Ectodermal cell (in vitro differentiated cells): ENCODE measurements at regions not wholly inside any gene's neighbourhood (a gene's known extent, or its start where the extent isn't known, plus 50 kb on each side); places are given as distances from the start of the nearest gene placed in this dataset.

Experiments
- H3K27ac ChIP-seq: 2 replicates; pipeline ENCODE4 v1.7.0; 2013; ENCODE audit warnings: mild to moderate bottlenecking, low read depth, low read length; ENCODE audit not compliant: insufficient read depth, poor library complexity, severe bottlenecking
- H3K27me3 ChIP-seq: 2 replicates; pipeline ENCODE4 v1.7.0; 2013; ENCODE audit warnings: mild to moderate bottlenecking, low read length; ENCODE audit not compliant: insufficient read depth, control insufficient read depth, poor library complexity, severe bottlenecking
- H3K36me3 ChIP-seq: one replicate; pipeline ENCODE4 v1.7.0; 2013; ENCODE audit warnings: low read length; ENCODE audit not compliant: control insufficient read depth, insufficient read depth
- H3K4me1 ChIP-seq: one replicate; pipeline ENCODE4 v1.7.0; 2013; ENCODE audit warnings: low read length; ENCODE audit not compliant: control insufficient read depth, insufficient read depth
- H3K4me3 ChIP-seq: 2 replicates; pipeline ENCODE4 v1.7.0; 2013; ENCODE audit warnings: low read depth, low read length, control low read depth; ENCODE audit not compliant: insufficient read depth
- H3K9me3 ChIP-seq: 2 replicates; pipeline ENCODE4 v1.7.0; 2013; ENCODE audit warnings: mild to moderate bottlenecking, low read length, moderate library complexity; ENCODE audit not compliant: control insufficient read depth
- WGBS, 2 experiments: methylation state at CpG; one replicate each; pipeline ENCODE4 v1.1.7; 2013; ENCODE audit warnings: missing lambda C conversion rate in 2 of 2; 5-methylcytosine and 5-hydroxymethylcytosine counted together

GRCh38 chr2:8044046-8044594, 637.7 kb upstream of the ID2 start:
- Histone ChIP-seq H3K27ac (no peak overlapping the region), H3K4me3 (no peak overlapping the region), H3K9me3 (no peaks in the 10 kb centered on the region), H3K36me3 (no peaks in the 10 kb centered on the region), H3K27me3 (no peaks in the 10 kb centered on the region), H3K4me1 (no peaks in the 10 kb centered on the region)
- 92 to 94% methylated on average over 4 of the region's 4 CpGs for WGBS, 2 experiments

DNA sequence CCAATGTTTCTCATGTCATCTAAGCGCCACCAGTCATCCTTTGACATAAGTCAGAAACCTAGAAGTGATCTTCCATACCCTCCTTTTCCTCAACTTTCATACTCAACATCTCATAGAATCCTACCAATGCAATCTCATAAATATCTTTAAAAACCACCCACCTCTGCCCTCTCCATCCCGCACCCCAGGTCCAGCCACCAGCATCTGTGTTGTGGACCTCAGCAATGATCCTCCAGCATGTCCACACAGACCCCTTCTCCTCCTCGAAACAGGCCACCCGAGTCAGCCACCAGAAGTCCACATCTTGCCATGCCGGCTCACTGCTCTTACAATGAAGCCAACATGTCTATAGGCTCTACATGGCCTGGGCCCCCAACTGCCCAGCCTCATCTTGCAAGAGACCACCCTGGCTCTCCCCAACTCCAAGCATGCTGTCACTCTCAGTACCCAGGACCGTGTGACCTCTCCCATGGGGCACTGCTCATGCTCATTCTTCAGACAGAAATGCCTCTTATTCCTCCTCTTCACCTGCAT, 636.7 kb upstream of the ID2 start:
- no peaks in the 10 kb centered on the region for H3K36me3 ChIP-seq
- 94 to 96% methylated on average over 6 of the region's 6 CpGs for WGBS, 2 experiments
- no peak overlapping the region for H3K27ac ChIP-seq
- no peaks in the 10 kb centered on the region for H3K9me3 ChIP-seq
- H3K4me3 ChIP-seq, result no peak overlapping the region
- H3K4me1 ChIP-seq, result no peaks in the 10 kb centered on the region
- H3K27me3 ChIP-seq, result no peaks in the 10 kb centered on the region

- no peak overlapping the region for H3K27ac ChIP-seq
- H3K9me3 ChIP-seq, result no peaks in the 10 kb centered on the region
- no peak overlapping the region for H3K4me3 ChIP-seq
- no peaks in the 10 kb centered on the region for H3K4me1 ChIP-seq
- H3K27me3 ChIP-seq, result no peaks in the 10 kb centered on the region
- H3K36me3 ChIP-seq, result no peaks in the 10 kb centered on the region
- WGBS, 2 experiments, result 90 to 91% methylated on average over 3 to 5 of the region's 5 CpGs
These were observed 635.0 kb upstream of the ID2 start for GRCh38 chr2:8046849-8047248.

- H3K36me3 ChIP-seq, result no peaks in the 10 kb centered on the region
- no peak overlapping the region for H3K4me3 ChIP-seq
- 89 to 93% methylated on average over 4 of the region's 4 CpGs for WGBS, 2 experiments
- H3K27ac ChIP-seq, result no peak overlapping the region
- no peaks in the 10 kb centered on the region for H3K27me3 ChIP-seq
- H3K4me1 ChIP-seq, result no peaks in the 10 kb centered on the region
- H3K9me3 ChIP-seq, result no peaks in the 10 kb centered on the region
These were observed 632.7 kb upstream of the ID2 start for GRCh38 chr2:8049176-8049575.

DNA sequence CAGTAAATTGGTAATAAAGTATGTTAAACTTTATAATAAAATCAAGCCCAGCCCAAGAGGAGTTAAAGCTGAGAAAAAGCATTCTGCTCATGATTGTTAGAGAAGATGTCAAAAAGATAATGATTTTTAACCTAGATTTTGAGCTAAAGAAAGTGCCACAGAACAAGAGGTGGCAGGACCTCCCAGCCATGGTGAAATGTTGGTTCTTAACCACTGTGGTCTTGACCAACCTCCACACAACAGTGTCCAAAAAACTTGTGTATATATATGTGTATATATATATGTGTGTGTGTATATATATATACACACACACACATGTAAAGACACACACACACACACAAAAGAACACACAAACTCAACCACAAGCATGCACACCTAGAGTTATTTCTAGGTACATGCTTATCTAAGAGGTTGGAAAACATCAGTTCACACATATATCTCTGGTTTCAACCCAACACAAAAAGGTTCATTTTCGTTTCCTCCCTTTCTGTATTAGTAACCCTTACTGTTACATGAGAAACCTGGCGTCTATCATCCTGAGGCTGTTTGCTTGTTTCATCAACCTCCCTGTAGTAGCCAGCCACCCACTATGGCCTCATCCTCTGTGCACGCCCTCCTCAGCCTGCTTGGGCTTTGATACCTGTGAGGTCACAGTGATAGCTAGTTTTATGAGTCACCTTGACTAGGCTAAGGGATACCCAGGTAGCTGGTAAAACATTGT, 631.8 kb upstream of the ID2 start:
- H3K4me3 ChIP-seq, result no peak overlapping the region
- no peaks in the 10 kb centered on the region for H3K36me3 ChIP-seq
- no peaks in the 10 kb centered on the region for H3K4me1 ChIP-seq
- no peaks in the 10 kb centered on the region for H3K9me3 ChIP-seq
- 93 to 97% methylated on average over 3 of the region's 3 CpGs for WGBS, 2 experiments
- H3K27me3 ChIP-seq, result no peaks in the 10 kb centered on the region
- no peak overlapping the region for H3K27ac ChIP-seq

GRCh38 chr2:8053216-8053615, 628.6 kb upstream of the ID2 start:
- Histone ChIP-seq H3K27me3 (no peaks in the 10 kb centered on the region), H3K9me3 (peaks cover 3% of the 10 kb centered on the region)

GRCh38 chr2:8054070-8054469, 627.8 kb upstream of the ID2 start:
- no peaks in the 10 kb centered on the region for H3K36me3 ChIP-seq
- WGBS, 2 experiments, result 92 to 93% methylated on average over 5 to 6 of the region's 6 CpGs
- no peaks in the 10 kb centered on the region for H3K4me1 ChIP-seq
- H3K9me3 ChIP-seq, result peaks cover 3% of the 10 kb centered on the region
- H3K27ac ChIP-seq, result no peak overlapping the region
- H3K27me3 ChIP-seq, result no peaks in the 10 kb centered on the region
- H3K4me3 ChIP-seq, result no peak overlapping the region

More at GRCh38 chr2:8053216-8053615, 628.6 kb upstream of the ID2 start:
- Histone ChIP-seq H3K36me3 (no peaks in the 10 kb centered on the region), H3K27ac (no peak overlapping the region), H3K4me1 (no peaks in the 10 kb centered on the region), H3K4me3 (no peak overlapping the region)

DNA sequence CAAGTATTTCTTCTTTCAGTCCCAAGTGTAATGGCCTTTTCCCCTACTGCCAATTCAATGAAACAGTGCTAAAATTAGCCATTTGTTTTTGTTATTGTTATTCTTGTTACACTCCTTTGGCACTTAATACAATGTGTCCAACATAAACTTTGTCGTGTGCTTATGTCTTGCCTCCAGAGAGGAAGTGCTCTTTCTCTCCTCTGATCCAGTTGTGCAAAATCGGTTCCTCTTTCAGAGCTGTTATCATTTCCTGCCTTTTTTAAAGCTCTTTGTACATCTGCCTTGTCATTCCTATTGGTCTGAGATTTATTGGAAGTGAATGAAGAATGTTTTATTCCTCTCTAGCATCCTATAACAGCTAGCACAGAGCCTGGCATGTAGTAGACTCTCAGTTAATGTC, 623.2 kb upstream of the ID2 start:
- 86 to 92% methylated on average over 2 of the region's 2 CpGs for WGBS, 2 experiments
- H3K27ac ChIP-seq, result no peak overlapping the region
- H3K27me3 ChIP-seq, result no peaks in the 10 kb centered on the region
- peaks cover 3% of the 10 kb centered on the region for H3K9me3 ChIP-seq
- H3K4me3 ChIP-seq, result no peak overlapping the region
- H3K36me3 ChIP-seq, result no peaks in the 10 kb centered on the region
- no peaks in the 10 kb centered on the region for H3K4me1 ChIP-seq

- Histone ChIP-seq H3K4me1 (no peaks in the 10 kb centered on the region), H3K9me3 (peaks cover 3% of the 10 kb centered on the region), H3K27ac (no peak overlapping the region), H3K4me3 (no peak overlapping the region), H3K27me3 (no peaks in the 10 kb centered on the region), H3K36me3 (no peaks in the 10 kb centered on the region)
- 84 to 97% methylated on average over 3 of the region's 3 CpGs for WGBS, 2 experiments
These were observed 622.6 kb upstream of the ID2 start for GRCh38 chr2:8059255-8059654.

- H3K36me3 ChIP-seq, result no peaks in the 10 kb centered on the region
- WGBS, 2 experiments, result 72 to 95% methylated on average over 3 to 4 of the region's 4 CpGs
- peaks cover 3% of the 10 kb centered on the region for H3K9me3 ChIP-seq
- H3K4me1 ChIP-seq, result no peaks in the 10 kb centered on the region
- H3K27ac ChIP-seq, result no peak overlapping the region
- no peak overlapping the region for H3K4me3 ChIP-seq
- no peaks in the 10 kb centered on the region for H3K27me3 ChIP-seq
These were observed 622.1 kb upstream of the ID2 start for GRCh38 chr2:8059794-8060193.
